HG03558 (cell line): ENCODE measurements at regions not wholly inside any gene's neighbourhood (a gene's known extent, or its start where the extent isn't known, plus 50 kb on each side); places are given as distances from the start of the nearest gene placed in this dataset.

ENCODE experiments used
- ATAC-seq: cut with Tn5 transposase; IDR thresholded peaks from one replicate; pipeline ENCODE4 v1.9.1; 2021; ENCODE audit warnings: moderate number of reproducible peaks; ENCODE audit not compliant: unreplicated experiment; ENCODE audit errors: extremely low read depth

GRCh38 chr22:49329636-49330035 is 498.0 kb downstream of the BRD1 start:
- ATAC-seq = no peak

- no peak for ATAC-seq
These were observed 498.9 kb downstream of the BRD1 start for GRCh38 chr22:49328630-49329405.

DNA sequence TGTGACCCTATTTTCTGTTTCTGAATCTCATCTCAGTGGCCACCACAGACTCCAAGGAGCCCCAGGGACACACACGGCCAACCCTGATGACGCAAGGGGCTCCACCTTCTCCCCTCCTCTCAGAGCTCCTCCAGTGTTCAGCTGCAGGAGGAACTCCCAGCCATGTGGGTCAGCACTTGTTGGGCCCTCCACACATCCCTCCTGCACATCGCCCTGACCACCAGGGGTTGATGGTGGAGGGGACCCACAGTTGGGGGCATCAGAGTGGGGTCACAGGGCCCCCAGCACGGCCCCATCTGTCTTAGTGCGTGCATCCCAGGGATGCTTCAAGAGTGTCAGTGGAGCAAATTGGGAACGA is 499.6 kb downstream of the BRD1 start:
- ATAC-seq = no peak

DNA sequence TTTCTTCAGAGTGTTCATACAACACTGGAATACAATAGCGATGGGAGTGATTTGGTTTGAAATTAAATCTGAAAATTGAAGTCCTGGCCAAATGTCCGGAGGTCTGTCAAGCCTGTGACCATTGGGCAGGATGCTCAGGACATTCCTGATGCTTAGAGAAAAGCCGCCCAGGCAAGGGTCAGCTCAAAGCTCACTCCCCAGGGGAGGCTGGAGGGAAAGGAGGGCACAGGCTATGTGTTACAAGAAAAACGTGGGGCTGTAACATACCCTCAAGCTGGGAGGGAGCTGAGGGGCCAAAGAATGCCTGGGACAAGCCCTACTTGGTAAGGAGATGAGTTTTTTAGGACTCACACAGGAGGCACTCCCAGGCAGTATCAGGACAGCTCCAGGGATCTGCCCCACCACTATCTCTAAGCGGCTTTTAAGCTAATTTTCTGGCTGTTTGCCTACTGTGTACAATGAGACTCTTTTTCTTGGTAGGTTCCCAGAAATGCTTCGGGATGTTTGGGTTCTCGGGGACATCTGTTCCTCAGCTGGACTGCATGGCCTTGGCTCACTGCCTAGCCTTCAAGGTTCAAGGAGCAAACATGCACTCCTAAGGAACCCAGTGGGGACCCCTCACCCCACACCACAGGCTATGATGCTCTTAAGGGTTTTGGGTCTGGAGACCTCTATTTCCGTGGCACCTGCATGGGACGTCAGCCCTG is 500.1 kb downstream of the BRD1 start:
- ATAC-seq = no peak

DNA sequence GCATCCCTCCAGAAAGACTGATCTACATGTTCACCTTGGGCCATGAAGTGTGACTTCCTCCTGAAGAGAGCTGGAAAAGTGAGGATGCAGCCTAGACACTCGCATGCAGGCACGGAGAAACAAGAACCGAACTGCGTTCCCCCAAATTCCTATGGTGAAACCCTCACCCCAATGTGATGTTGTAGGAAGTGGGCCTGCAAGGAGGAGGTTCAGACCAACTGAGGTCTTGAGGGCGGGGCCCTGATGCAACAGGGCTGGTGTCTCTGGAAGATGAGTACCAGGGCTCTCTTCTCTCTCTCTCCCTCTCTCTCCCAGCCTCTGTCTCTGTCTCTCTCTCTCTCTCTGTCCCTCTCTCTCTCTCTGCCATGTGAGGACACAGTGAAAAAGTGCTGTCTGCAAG is 501.1 kb downstream of the BRD1 start:
- no peak for ATAC-seq

DNA sequence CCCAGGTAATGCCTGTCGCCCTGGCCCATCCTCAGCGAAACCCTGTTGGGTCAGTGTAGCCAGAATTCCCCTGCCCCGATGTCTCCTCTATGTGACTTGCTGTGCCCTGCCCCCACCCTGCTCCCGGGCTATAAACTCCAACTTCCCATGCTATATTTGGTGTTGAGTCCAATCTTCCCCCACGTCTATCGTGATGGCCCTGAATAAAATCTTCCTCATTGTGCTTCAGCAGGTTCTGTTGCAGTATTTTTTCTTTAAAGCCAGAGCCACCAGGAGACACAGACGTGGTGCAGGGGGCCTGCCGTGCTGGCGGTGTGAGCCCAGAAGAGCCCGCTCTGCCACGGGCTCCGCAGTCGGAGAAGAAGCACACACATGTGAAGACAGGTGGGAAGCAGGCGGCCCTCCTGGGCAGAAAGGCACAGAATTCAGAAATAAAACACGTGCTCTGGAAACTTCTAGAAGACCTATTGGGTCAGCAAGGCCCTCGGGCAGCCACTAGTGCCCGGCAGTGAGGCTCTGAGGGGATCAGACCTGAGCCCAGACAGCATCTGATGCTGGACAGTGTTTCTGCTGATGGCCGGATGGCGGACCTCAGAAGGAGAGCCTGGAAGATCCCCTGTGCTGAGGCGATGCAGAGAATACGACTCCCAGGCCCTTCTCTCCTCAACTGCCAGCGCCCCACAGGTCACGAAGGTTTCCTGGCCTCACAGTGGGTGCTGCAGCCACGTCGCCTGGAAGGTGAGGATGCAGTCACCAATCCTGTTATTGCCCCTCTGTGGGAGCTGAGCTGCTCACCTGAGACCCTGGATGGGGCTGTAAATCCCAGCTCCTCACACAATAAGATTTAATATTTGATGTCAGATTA is 501.9 kb downstream of the BRD1 start:
- ATAC-seq = no peak

- ATAC-seq = no peak
These were observed 502.9 kb downstream of the BRD1 start for GRCh38 chr22:49324527-49325491.

DNA sequence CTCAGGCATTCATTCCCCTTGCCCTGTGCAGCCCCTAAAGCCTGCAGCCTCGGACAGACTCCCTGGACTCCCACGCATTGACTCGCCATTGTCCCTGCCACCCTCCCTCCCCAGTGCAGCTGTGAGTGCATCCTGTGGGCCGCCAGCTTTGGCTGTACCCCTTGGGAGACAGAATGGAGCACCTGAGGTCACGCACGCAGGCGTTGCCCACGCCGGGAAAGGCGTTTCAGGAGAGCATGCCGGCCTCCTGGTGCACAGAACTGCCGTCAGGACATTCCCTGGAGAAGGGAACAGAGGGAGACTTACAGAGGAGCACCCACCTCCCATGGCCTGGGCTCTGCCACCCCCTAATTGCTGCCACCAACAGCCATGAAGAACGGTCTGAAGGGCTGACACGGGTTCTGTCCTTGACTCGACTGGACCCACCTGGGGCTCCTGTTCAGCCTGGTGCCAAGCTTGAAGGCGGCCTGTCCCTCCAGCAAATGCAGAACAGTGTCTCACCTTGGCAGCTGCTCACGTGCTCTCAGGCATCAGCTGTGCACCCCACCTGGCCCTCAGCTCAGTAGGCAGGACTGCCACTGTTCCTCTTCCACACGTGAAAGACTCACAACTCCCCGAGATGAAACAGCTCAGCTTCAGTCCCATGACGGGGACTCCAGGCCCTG is 503.8 kb downstream of the BRD1 start:
- ATAC-seq = no peak

DNA sequence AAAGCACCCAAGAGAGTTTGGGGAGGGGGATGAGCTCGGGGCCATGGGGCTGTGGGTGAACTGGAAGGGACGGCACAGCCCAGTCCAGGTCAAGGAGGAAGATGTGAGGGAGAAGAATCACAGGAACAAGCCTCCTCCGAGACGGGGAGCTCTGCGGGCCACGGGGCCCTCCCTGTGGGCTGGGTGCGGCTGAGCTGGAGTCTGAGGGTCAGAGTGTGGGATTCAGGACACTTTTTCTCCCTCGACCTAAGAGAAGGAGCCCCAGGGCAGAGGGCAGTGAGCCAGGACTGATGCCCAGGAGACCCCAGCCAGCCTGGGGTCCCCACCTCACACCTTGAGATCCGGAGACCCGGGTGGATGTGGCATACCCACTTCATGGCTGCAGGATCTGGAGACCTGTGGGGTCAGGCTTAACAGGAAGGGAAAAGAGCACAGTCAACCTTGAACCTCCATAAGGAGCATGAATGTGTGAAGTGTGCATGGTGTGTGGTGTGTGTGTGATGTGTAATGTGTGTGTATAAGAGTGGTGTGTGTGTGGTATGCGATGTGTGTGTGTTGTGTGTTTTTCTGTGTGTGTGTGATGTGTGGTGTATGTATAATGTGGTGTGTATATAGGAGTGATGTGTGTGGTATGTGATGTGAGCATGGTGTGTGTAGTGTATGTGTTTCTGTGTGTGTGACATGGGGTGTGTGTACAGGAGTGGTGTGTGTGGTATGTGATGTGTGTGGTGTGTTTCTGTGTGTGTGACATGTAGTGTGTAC is 504.6 kb downstream of the BRD1 start:
- no peak for ATAC-seq

DNA sequence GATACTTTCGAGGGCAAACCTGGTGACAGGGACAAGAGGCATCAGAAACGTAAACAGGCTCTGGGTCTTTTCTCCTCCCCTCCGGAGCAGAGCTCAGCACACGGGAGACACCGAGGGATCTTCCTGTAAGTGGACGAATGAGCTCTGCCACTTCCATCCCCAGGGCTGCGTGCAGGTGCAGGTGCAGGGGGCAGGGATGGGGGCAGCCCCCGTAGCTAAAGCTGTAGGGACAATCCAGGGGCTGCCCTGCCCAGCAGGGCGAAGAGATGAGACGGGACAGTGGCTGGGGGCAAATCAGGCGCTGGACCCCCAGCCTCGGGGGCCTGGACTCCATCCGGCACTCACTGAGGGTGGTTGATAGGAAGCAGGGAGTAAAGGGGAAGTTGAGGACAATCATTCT is 505.4 kb downstream of the BRD1 start:
- no peak for ATAC-seq

DNA sequence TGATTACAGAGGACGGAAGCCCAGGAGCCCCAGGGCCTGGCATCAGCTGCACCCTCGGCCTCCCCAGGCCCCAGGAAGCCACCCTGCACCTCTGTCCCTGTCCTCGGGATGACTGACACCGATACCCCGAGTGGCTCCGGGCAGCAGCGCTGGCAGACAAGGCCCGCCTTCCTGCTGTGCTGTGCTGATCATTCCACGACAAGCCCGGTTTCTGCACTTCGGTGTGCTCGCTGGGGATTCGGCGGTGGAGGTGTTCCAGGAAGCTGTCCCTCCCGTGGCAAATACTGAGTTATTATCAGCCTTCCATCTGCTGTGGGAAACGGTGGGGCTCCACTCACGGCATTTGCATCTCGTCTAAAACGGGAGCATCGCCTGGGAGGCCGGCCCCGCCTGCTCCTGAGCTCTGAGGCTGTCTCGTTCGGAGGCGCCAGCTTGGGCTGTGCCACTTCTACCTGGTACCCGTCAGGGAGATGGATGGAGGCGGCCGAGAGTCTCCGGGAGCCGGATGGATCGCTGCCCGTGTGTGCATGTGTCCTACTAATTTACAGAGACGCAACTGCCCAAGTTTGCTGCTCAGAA is 506.1 kb downstream of the BRD1 start:
- no peak for ATAC-seq

GRCh38 chr22:49320714-49321476 is 506.8 kb downstream of the BRD1 start:
- ATAC-seq = no peak

- no peak for ATAC-seq
These were observed 510.3 kb downstream of the BRD1 start for GRCh38 chr22:49317369-49317768.

GRCh38 chr22:49312601-49313000 is 515.1 kb downstream of the BRD1 start:
- ATAC-seq = no peak

DNA sequence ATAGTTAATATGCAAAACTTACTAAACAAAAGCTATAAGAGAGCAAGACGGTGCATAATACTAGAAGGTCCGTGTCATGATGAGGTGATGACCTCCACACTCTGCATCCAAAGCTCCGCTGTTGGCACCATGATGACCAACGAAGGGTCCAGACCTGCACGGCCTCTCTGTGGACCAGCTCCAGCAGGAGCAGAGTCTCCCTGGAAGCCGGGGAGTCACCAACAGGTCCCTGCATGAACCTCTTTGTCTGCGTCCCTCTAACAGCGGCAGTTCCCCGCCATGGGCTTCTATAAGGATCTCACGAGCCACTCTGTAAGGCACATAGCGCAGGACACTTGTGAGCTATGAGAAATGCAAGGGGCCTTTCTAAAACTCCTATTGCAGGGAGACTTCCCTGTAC is 517.3 kb downstream of the BRD1 start:
- no peak for ATAC-seq

- ATAC-seq = no peak
These were observed 519.4 kb downstream of the BRD1 start for GRCh38 chr22:49308300-49308699.

DNA sequence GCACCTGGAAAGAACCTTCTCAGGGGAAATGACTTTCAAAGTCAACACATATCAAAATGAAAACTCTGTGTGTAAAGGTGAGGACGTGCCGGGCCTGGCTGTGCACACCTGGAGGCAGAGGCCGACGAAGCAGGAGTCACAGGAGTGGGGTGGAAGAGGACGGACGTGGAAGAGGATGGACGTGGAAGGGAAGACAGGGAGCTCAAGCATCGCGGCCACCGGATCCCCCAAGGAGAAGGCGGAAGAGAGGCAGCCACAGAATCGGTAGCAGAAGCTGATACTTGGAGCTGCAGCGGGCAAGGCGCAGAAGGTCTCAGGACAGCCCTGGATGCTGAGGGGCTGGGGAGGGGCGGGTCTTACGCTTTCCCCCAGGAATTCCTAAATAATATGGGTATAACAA is 519.8 kb downstream of the BRD1 start:
- ATAC-seq = no peak

DNA sequence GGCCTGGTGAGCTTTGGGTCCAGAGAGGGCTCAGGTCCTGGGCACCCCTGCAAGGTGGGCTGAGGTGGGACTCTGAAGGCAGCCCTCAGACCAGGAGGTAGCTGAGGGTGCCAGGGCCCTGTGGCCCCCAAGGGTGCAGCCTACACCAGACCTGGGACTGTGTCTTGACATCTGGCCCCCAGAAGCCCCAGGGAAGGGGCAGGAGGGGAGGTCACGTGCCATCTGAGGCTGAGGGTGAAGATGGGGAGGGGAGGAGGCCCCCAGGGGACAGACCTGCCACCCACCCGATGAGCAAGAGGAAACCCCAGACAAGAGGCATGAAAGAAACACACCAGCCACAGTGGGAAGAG is 520.2 kb downstream of the BRD1 start:
- ATAC-seq = no peak
